ENCODE measurements at regions not wholly inside any gene's neighbourhood (a gene's known extent, or its start where the extent isn't known, plus 50 kb on each side); places are given as distances from the start of the nearest gene placed in this dataset.
"Not testable (repeated sequence)": the region's sequence is repeated elsewhere in the genome, so short reads cannot be mapped to it uniquely, and the experiment has no call there.

GRCh38 chr18:60894254-60894945, 438.8 kb upstream of the CDH20 start:
- no peak for DNase-seq

GRCh38 chr18:60895181-60895580, 438.0 kb upstream of the CDH20 start:
- DNase-seq, result no peak

- DNase-seq, result peak in 1 of 3 experiments; percentile 47
These were observed 435.1 kb upstream of the CDH20 start for GRCh38 chr18:60898111-60898510.

GRCh38 chr18:60905699-60906098, 427.5 kb upstream of the CDH20 start:
- DNase-seq, result no peak

GRCh38 chr18:60910534-60910933, 422.7 kb upstream of the CDH20 start:
- DNase-seq, result no peak

GRCh38 chr18:60911504-60911903, 421.7 kb upstream of the CDH20 start:
- DNase-seq, result no peak

GRCh38 chr18:60915160-60915559, 418.1 kb upstream of the CDH20 start:
- no peak for DNase-seq

GRCh38 chr18:60918862-60919261, 414.4 kb upstream of the CDH20 start:
- not testable (repeated sequence) for DNase-seq

- DNase-seq, result no peak
These were observed 407.3 kb upstream of the CDH20 start for GRCh38 chr18:60925892-60926291.

- no peak for DNase-seq
These were observed 403.3 kb upstream of the CDH20 start for GRCh38 chr18:60929966-60930365.

- DNase-seq, result no peak
These were observed 398.0 kb upstream of the CDH20 start for GRCh38 chr18:60935041-60935910.

- no peak for DNase-seq
These were observed 397.1 kb upstream of the CDH20 start for GRCh38 chr18:60936101-60936500.

- DNase-seq, result no peak
These were observed 389.9 kb upstream of the CDH20 start for GRCh38 chr18:60943297-60943696.

GRCh38 chr18:60950634-60951033, 382.6 kb upstream of the CDH20 start:
- no peak for DNase-seq

- no peak for DNase-seq
These were observed 382.1 kb upstream of the CDH20 start for GRCh38 chr18:60951091-60951490.

- no peak for DNase-seq
These were observed 370.6 kb upstream of the CDH20 start for GRCh38 chr18:60962625-60963024.

- DNase-seq, result peak in 1 of 3 experiments; percentile 72
These were observed 367.4 kb upstream of the CDH20 start for GRCh38 chr18:60965856-60966255.

GRCh38 chr18:60966876-60967275, 366.4 kb upstream of the CDH20 start:
- DNase-seq, result no peak

- DNase-seq, result no peak
These were observed 357.8 kb upstream of the CDH20 start for GRCh38 chr18:60975420-60975819.

GRCh38 chr18:60976976-60977375, 356.3 kb upstream of the CDH20 start:
- peak in 1 of 3 experiments; percentile 1 for DNase-seq

- DNase-seq, result no peak
These were observed 354.9 kb upstream of the CDH20 start for GRCh38 chr18:60978338-60978737.

GRCh38 chr18:60980422-60981005, 352.7 kb upstream of the CDH20 start:
- DNase-seq, result no peak

GRCh38 chr18:60981682-60982328, 351.4 kb upstream of the CDH20 start:
- DNase-seq, result peak in 1 of 3 experiments; percentile 58
